Ovary (tissue), 3 donors: ENCODE measurements at regions not wholly inside any gene's neighbourhood (a gene's known extent, or its start where the extent isn't known, plus 50 kb on each side); places are given as distances from the start of the nearest gene placed in this dataset.

Experiments used
- EP300 ChIP-seq: sonication (generic); formaldehyde crosslinking; IDR thresholded peaks from one replicate; pipeline ENCODE4 v1.6.1; 2017; ENCODE audit warnings: antibody characterized with exemption
- POLR2A ChIP-seq: fragments of 450-650 bp; IDR thresholded peaks from one replicate; pipeline ENCODE4 v1.6.1; 2017; ENCODE audit warnings: antibody characterized with exemption, mild to moderate bottlenecking, moderate library complexity
- TF ChIP-seq, protein P1 (sequence below), 3 donors: fragments of 450-650 bp in 2 of 3; fragments of 200-600 bp in 1 of 3; IDR thresholded peaks; one replicate each; pipeline versions ENCODE4 v1.5.1 to v1.8.0; 2016 to 2022; ENCODE audit warnings: antibody characterized with exemption in 3 of 3, mild to moderate bottlenecking in 1 of 3
- donor health status: DM: no; HTN: no; CAD: no.

DNA sequence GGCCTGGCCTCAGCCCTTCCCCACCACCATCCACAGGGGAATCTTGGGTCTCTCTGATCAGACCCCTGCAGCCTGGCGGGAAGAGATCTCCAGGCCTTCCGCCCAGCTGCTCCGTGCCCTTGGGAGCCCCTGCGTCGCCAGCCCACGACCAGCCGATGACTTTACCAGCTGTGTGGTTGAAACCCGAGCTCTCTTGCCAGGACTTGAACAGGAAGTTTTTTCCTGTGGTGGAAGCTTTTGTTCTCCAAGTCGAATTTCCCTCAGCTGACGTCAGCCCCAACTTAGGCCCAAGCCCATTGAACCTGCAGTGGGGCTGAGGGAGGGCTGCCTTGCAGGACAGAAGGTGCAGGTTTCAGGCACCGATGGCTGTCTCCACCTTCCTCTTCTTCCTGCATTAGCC, 51.7 kb upstream of the SMAD3 start:
- TF ChIP-seq, protein P1, sequence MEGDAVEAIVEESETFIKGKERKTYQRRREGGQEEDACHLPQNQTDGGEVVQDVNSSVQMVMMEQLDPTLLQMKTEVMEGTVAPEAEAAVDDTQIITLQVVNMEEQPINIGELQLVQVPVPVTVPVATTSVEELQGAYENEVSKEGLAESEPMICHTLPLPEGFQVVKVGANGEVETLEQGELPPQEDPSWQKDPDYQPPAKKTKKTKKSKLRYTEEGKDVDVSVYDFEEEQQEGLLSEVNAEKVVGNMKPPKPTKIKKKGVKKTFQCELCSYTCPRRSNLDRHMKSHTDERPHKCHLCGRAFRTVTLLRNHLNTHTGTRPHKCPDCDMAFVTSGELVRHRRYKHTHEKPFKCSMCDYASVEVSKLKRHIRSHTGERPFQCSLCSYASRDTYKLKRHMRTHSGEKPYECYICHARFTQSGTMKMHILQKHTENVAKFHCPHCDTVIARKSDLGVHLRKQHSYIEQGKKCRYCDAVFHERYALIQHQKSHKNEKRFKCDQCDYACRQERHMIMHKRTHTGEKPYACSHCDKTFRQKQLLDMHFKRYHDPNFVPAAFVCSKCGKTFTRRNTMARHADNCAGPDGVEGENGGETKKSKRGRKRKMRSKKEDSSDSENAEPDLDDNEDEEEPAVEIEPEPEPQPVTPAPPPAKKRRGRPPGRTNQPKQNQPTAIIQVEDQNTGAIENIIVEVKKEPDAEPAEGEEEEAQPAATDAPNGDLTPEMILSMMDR (IDR thresholded peaks at IDR 0.05), result no peak
- no peak for TF ChIP-seq POLR2A
- TF ChIP-seq EP300, result no peak
